Testis (tissue), 2 donors: ENCODE measurements at regions not wholly inside any gene's neighbourhood (a gene's known extent, or its start where the extent isn't known, plus 50 kb on each side); places are given as distances from the start of the nearest gene placed in this dataset.
"Not testable (repeated sequence)": the region's sequence is repeated elsewhere in the genome, so short reads cannot be mapped to it uniquely, and the experiment has no call there.

ENCODE experiments used
- DNase-seq: peaks from one replicate; pipeline ENCODE4 v3.0.0-alpha.2; 2019
- H3K27ac ChIP-seq, 2 donors: fragments of 200-600 bp; sonication (generic); one replicate each; pipeline ENCODE4 v1.5.1; 2019
- H3K27me3 ChIP-seq: fragments of 200-600 bp; sonication (generic); one replicate; pipeline ENCODE4 v1.5.1; 2019
- H3K36me3 ChIP-seq: fragments of 200-600 bp; sonication (generic); one replicate; pipeline ENCODE4 v1.5.1; 2017; ENCODE audit warnings: low read depth; ENCODE audit errors: missing control alignments
- H3K4me1 ChIP-seq: fragments of 200-600 bp; sonication (generic); one replicate; pipeline ENCODE4 v1.5.1; 2019
- H3K4me3 ChIP-seq, 2 donors: fragments of 200-600 bp; sonication (generic); one replicate each; pipeline ENCODE4 v1.5.1; 2017 to 2019
- H3K9me3 ChIP-seq: fragments of 200-600 bp; sonication (generic); one replicate; pipeline ENCODE4 v1.5.1; 2017
- CTCF ChIP-seq, 3 experiments: fragments of 450-650 bp in 2 of 3; fragments of 200-600 bp in 1 of 3; sonication (generic) in 1 of 3; IDR thresholded peaks; one replicate each; pipeline ENCODE4 v1.5.1; 2016 to 2019; ENCODE audit warnings: antibody characterized with exemption in 3 of 3, mild to moderate bottlenecking in 2 of 3, moderate library complexity in 1 of 3
- POLR2A ChIP-seq: fragments of 450-650 bp; IDR thresholded peaks from one replicate; pipeline ENCODE4 v1.6.1; 2017; ENCODE audit warnings: antibody characterized with exemption, mild to moderate bottlenecking, moderate library complexity
- WGBS, 2 donors: methylation state at CpG; one replicate each; pipeline ENCODE4 v1.1.5; 2018; 5-methylcytosine and 5-hydroxymethylcytosine counted together
- intact Hi-C: fragments of 100-400 bp; cut with DNase I; formaldehyde crosslinking; loops from one replicate; pipeline ENCODE4 v1.15.1; 2023; ENCODE audit warnings: low total_unique reads

GRCh38 chr9:65426231-65426630 lies 141.2 kb upstream of the FOXD4L5 start:
- no peaks in the 10 kb centered on the region for H3K36me3 ChIP-seq
- no peak for TF ChIP-seq CTCF (IDR thresholded peaks at IDR 0.05)
- no peak for TF ChIP-seq POLR2A
- no peak overlapping the region for H3K4me3 ChIP-seq
- intact Hi-C loops = no loop called here
- no peaks in the 10 kb centered on the region for H3K27me3 ChIP-seq
- H3K4me1 ChIP-seq = no peaks in the 10 kb centered on the region
- DNase-seq = no peak
- H3K9me3 ChIP-seq = no peaks in the 10 kb centered on the region
- H3K27ac ChIP-seq = no peak overlapping the region
- 86 to 93% methylated on average over 8 of the region's 8 CpGs for WGBS, 2 donors

GRCh38 chr9:65425183-65425582 lies 140.2 kb upstream of the FOXD4L5 start:
- H3K4me1 ChIP-seq, intact Hi-C loops, H3K36me3 ChIP-seq, DNase-seq, H3K27ac ChIP-seq, H3K9me3 ChIP-seq, H3K27me3 ChIP-seq, H3K4me3 ChIP-seq: not testable (repeated sequence)
- WGBS, 2 donors = 56 to 60% methylated on average over 5 of the region's 5 CpGs

GRCh38 chr9:65424437-65424984 lies 139.5 kb upstream of the FOXD4L5 start:
- not testable (repeated sequence) for H3K9me3 ChIP-seq

GRCh38 chr9:65423691-65424436 lies 138.9 kb upstream of the FOXD4L5 start:
- H3K27me3 ChIP-seq = not testable (repeated sequence)

More at GRCh38 chr9:65424437-65424984, 139.5 kb upstream of the FOXD4L5 start:
- 80 to 84% methylated on average over 4 to 6 of the region's 8 CpGs for WGBS, 2 donors
- H3K36me3 ChIP-seq, H3K4me3 ChIP-seq, H3K4me1 ChIP-seq, intact Hi-C loops, H3K27me3 ChIP-seq, DNase-seq, H3K27ac ChIP-seq: not testable (repeated sequence)

GRCh38 chr9:65422966-65423690 lies 138.1 kb upstream of the FOXD4L5 start:
- H3K4me1 ChIP-seq, H3K36me3 ChIP-seq, H3K27ac ChIP-seq, H3K4me3 ChIP-seq, H3K9me3 ChIP-seq, DNase-seq, H3K27me3 ChIP-seq, intact Hi-C loops: not testable (repeated sequence)
- 84 to 85% methylated on average over 11 of the region's 13 CpGs for WGBS, 2 donors

More at GRCh38 chr9:65423691-65424436, 138.9 kb upstream of the FOXD4L5 start:
- WGBS, 2 donors = 84 to 90% methylated on average over 16 to 18 of the region's 18 CpGs
- H3K36me3 ChIP-seq, H3K27ac ChIP-seq, H3K4me3 ChIP-seq, H3K4me1 ChIP-seq, DNase-seq, intact Hi-C loops, H3K9me3 ChIP-seq: not testable (repeated sequence)

- H3K9me3 ChIP-seq, H3K36me3 ChIP-seq, H3K27ac ChIP-seq, H3K4me1 ChIP-seq, H3K27me3 ChIP-seq, DNase-seq, intact Hi-C loops, H3K4me3 ChIP-seq: not testable (repeated sequence)
- 73 to 82% methylated on average over 2 of the region's 2 CpGs for WGBS, 2 donors
Measured at GRCh38 chr9:65421486-65421885, 136.5 kb upstream of the FOXD4L5 start.

GRCh38 chr9:65420771-65421170 lies 135.8 kb upstream of the FOXD4L5 start:
- Histone ChIP-seq H3K4me3 (no peak overlapping the region), H3K27me3 (no peaks in the 10 kb centered on the region), H3K9me3 (no peaks in the 10 kb centered on the region), H3K36me3 (no peaks in the 10 kb centered on the region), H3K27ac (no peak overlapping the region), H3K4me1 (no peaks in the 10 kb centered on the region)
- intact Hi-C loops = no loop called here
- DNase-seq = no peak
- 77 to 91% methylated on average over 4 to 5 of the region's 5 CpGs for WGBS, 2 donors
- no peak for TF ChIP-seq POLR2A
- no peak for TF ChIP-seq CTCF (IDR thresholded peaks at IDR 0.05)

GRCh38 chr9:65418966-65419365 lies 134.0 kb upstream of the FOXD4L5 start:
- H3K4me3 ChIP-seq, intact Hi-C loops, H3K4me1 ChIP-seq, H3K27ac ChIP-seq, H3K27me3 ChIP-seq, H3K36me3 ChIP-seq, H3K9me3 ChIP-seq, DNase-seq: not testable (repeated sequence)
- 75 to 80% methylated on average over 4 of the region's 4 CpGs for WGBS, 2 donors

GRCh38 chr9:65416948-65417347 lies 131.9 kb upstream of the FOXD4L5 start:
- H3K9me3 ChIP-seq, DNase-seq, H3K27ac ChIP-seq, intact Hi-C loops, H3K4me1 ChIP-seq, H3K4me3 ChIP-seq, H3K36me3 ChIP-seq, H3K27me3 ChIP-seq: not testable (repeated sequence)
- 60 to 77% methylated on average over 7 of the region's 7 CpGs for WGBS, 2 donors

- H3K27ac ChIP-seq, H3K27me3 ChIP-seq, H3K9me3 ChIP-seq, H3K4me3 ChIP-seq, DNase-seq, H3K36me3 ChIP-seq, intact Hi-C loops, H3K4me1 ChIP-seq: not testable (repeated sequence)
- WGBS, 2 donors = 48 to 75% methylated on average over 4 of the region's 4 CpGs
Measured at GRCh38 chr9:65414249-65414648, 129.2 kb upstream of the FOXD4L5 start.
